Right lobe of liver (tissue), 4 donors: ENCODE measurements at regions not wholly inside any gene's neighbourhood (a gene's known extent, or its start where the extent isn't known, plus 50 kb on each side); places are given as distances from the start of the nearest gene placed in this dataset.

ENCODE experiments used
- POLR2A ChIP-seq: fragments of 450-650 bp; IDR thresholded peaks from one replicate; pipeline ENCODE4 v1.6.1; 2017; ENCODE audit warnings: antibody characterized with exemption, mild to moderate bottlenecking
- TF ChIP-seq, protein P1 (sequence below), 4 donors: fragments of 200-600 bp in 3 of 4; fragments of 450-650 bp in 1 of 4; IDR thresholded peaks; one replicate each; pipeline versions ENCODE4 v1.5.1 to v1.8.0; 2016 to 2022; ENCODE audit warnings: antibody characterized with exemption in 4 of 4, mild to moderate bottlenecking in 2 of 4
- donor health status: DM: no; HTN: no; CAD: no.
- donor health status: DM: no; HTN: no; CAD: no.
- donor health status: DM: no; HTN: yes; CAD: no.

DNA sequence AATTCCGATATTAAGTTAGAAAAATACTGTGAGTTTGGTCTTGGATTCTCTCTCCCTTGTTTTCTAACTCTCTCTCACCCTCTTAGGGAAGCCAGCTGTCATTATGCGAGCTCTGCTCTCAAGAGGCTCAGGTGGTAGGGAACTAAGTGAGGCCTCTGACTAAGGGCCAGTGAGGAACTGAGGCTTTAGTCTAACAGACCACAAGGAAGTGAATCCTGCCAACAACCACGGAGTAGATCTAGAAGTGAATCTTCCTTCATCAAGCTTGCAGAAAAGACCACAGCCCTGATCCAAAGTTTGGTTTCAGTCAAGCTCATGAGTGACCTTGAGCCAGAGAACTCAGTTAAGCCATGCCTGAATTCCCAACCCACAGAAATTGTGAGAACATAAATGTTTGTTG lies 180.1 kb upstream of the PRMT6 start:
- no peak for TF ChIP-seq POLR2A
- TF ChIP-seq, protein P1, sequence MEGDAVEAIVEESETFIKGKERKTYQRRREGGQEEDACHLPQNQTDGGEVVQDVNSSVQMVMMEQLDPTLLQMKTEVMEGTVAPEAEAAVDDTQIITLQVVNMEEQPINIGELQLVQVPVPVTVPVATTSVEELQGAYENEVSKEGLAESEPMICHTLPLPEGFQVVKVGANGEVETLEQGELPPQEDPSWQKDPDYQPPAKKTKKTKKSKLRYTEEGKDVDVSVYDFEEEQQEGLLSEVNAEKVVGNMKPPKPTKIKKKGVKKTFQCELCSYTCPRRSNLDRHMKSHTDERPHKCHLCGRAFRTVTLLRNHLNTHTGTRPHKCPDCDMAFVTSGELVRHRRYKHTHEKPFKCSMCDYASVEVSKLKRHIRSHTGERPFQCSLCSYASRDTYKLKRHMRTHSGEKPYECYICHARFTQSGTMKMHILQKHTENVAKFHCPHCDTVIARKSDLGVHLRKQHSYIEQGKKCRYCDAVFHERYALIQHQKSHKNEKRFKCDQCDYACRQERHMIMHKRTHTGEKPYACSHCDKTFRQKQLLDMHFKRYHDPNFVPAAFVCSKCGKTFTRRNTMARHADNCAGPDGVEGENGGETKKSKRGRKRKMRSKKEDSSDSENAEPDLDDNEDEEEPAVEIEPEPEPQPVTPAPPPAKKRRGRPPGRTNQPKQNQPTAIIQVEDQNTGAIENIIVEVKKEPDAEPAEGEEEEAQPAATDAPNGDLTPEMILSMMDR (IDR thresholded peaks at IDR 0.05), result no peak
